GM12873 (cell line): ENCODE measurements at regions not wholly inside any gene's neighbourhood (a gene's known extent, or its start where the extent isn't known, plus 50 kb on each side); places are given as distances from the start of the nearest gene placed in this dataset.

ENCODE experiments used
- CTCF ChIP-seq: IDR thresholded peaks from 2 replicates; pipeline ENCODE4 v1.5.1; 2012; ENCODE audit warnings: low read depth, mild to moderate bottlenecking, moderate library complexity, low read length, control low read depth; ENCODE audit not compliant: insufficient read depth; ENCODE audit errors: missing control alignments

- TF ChIP-seq CTCF = no peak
These were observed 666.8 kb upstream of the GRAMD2B start for GRCh38 chr5:125756456-125756855.

- TF ChIP-seq CTCF = no peak
These were observed 656.5 kb upstream of the GRAMD2B start for GRCh38 chr5:125766706-125767105.

GRCh38 chr5:125775896-125776295 lies 647.3 kb upstream of the GRAMD2B start:
- TF ChIP-seq CTCF = no peak

- no peak for TF ChIP-seq CTCF
These were observed 646.5 kb upstream of the GRAMD2B start for GRCh38 chr5:125776656-125777139.

GRCh38 chr5:125778791-125779190 lies 644.4 kb upstream of the GRAMD2B start:
- TF ChIP-seq CTCF = no peak

GRCh38 chr5:125785407-125785806 lies 637.8 kb upstream of the GRAMD2B start:
- no peak for TF ChIP-seq CTCF

- TF ChIP-seq CTCF = no peak
These were observed 637.2 kb upstream of the GRAMD2B start for GRCh38 chr5:125786021-125786420.

GRCh38 chr5:125793470-125793869 lies 629.7 kb upstream of the GRAMD2B start:
- no peak for TF ChIP-seq CTCF
